ENCODE measurements at regions not wholly inside any gene's neighbourhood (a gene's known extent, or its start where the extent isn't known, plus 50 kb on each side); places are given as distances from the start of the nearest gene placed in this dataset.

DNA sequence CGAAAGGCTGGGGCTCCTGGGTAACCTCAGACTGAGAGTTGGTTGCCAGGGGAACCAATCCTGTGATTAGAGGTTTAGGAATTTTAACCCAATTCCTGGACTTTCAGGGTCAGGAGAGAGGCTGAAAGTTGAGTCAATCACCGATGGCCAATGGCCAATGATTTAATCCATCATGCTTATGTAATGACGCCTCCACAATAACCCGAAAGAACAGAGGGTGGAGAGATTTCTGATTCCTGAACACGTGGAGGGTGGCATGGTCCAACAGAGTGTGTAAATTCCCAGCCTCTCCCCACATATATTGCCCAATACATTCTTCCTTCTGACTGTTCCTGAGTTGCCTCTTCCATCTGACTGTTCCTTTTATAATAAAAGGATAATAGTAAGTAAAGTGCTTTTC lies 137.2 kb upstream of the CBLB start:
- TF ChIP-seq, protein P1, sequence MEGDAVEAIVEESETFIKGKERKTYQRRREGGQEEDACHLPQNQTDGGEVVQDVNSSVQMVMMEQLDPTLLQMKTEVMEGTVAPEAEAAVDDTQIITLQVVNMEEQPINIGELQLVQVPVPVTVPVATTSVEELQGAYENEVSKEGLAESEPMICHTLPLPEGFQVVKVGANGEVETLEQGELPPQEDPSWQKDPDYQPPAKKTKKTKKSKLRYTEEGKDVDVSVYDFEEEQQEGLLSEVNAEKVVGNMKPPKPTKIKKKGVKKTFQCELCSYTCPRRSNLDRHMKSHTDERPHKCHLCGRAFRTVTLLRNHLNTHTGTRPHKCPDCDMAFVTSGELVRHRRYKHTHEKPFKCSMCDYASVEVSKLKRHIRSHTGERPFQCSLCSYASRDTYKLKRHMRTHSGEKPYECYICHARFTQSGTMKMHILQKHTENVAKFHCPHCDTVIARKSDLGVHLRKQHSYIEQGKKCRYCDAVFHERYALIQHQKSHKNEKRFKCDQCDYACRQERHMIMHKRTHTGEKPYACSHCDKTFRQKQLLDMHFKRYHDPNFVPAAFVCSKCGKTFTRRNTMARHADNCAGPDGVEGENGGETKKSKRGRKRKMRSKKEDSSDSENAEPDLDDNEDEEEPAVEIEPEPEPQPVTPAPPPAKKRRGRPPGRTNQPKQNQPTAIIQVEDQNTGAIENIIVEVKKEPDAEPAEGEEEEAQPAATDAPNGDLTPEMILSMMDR (IDR thresholded peaks at IDR 0.05): no peak
- TF ChIP-seq POLR2A (IDR thresholded peaks at IDR 0.05; ENCODE audit: low read depth): no peak
- no peak for TF ChIP-seq POLR2AphosphoS5 (IDR thresholded peaks at IDR 0.05)
- no peak for TF ChIP-seq EP300 (IDR thresholded peaks at IDR 0.05)

Measured in esophagus muscularis mucosa (tissue), 4 donors.